ENCODE measurements at regions not wholly inside any gene's neighbourhood (a gene's known extent, or its start where the extent isn't known, plus 50 kb on each side); places are given as distances from the start of the nearest gene placed in this dataset.
"Not testable (repeated sequence)": the region's sequence is repeated elsewhere in the genome, so short reads cannot be mapped to it uniquely, and the experiment has no call there.

DNA sequence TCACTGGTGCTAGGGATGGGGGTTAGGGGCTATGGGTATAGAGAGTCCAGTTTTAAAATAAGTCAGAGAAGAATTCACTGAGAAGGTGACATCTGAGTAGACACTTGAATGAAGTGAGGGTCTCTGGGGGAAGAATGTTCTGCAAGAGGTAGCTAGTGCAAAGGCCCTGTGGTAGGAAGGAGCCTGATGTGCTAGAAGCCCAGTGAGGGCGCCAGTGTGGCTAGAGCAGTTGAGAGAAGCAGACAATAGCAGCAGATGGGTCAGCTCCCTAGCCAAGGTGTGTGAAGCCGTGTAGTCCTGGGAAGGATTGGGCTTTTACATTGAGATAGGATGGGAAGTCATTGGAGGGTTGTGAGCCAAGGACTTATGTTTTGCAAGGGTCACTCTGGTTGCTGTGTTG lies 105.8 kb upstream of the PELI1 start:
- no peak for DNase-seq (ENCODE audit: low read depth in 4 of 4, low spot score in 2 of 4)

GRCh38 chr2:64250751-64251423 lies 106.7 kb upstream of the PELI1 start:
- DNase-seq (ENCODE audit: low read depth in 4 of 4, low spot score in 2 of 4), result no peak

DNA sequence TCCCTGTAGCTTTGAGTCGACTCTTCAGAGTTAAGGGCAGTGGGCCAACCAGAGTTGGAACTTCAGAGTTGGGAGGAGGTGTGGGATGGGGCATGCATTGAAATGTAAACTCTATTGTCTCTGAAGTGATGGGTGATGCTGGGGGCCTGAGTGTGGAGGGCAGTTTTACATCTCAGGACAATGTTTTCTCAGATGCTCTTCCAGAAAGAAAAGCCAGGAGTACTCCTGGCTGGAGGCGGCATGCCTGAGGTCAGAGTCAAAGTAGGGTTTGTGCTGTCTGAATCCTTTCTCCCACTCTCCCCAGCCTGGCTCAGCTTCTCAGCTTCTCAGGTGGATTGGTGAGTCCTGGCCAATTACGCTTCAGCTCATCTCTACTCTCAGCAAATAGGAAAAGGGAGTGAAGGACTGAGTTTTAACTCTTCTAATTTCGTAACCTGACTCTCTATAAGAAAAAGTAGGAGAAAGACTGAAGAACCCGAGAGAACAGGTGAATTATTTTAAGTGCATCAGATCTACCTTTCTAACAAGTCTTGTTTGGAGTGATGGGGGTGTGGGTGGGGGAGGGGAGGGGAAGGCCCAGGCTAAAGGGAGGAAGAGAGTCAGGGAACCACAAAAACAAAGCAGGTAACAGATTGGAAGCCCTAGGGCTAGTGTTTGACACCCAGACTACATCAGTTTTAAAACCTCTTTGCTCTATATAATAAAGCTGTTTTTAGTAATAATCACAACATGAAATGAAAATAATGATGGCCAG lies 107.5 kb upstream of the PELI1 start:
- DNase-seq (ENCODE audit: low read depth in 4 of 4, low spot score in 2 of 4), result no peak

DNA sequence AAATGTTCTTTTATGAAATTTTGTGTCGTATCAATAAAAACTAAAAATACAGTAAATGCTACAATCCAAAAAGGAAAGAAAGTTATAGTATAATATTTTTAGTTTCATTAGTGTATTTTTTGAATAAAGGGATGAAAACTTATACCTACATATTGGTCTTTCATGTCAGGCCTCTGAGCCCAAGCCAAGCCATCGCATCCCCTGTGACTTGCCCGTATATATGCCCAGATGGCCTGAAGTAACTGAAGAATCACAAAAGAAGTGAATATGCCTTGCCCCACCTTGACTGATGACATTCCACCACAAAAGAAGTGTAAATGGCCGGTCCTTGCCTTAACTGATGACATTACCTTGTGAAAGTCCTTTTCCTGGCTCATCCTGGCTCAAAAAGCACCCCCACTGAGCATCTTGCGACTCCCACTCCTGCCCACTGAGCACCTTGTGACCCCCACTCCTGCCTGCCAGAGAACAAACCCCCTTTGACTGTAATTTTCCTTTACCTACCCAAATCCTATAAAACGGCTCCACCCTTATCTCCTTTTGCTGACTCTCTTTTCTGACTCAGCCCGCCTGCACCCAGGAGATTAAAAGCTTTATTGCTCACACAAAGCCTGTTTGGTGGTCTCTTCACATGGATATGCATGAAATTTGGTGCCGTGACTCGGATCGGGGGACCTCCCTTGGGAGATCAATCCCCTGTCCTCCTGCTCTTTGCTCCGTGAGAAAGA lies 108.2 kb upstream of the PELI1 start:
- not testable (repeated sequence) for DNase-seq (ENCODE audit: low read depth in 4 of 4, low spot score in 2 of 4)

GRCh38 chr2:64253421-64253820 lies 109.2 kb upstream of the PELI1 start:
- not testable (repeated sequence) for DNase-seq (ENCODE audit: low read depth in 4 of 4, low spot score in 2 of 4)

GRCh38 chr2:64258566-64258965 lies 114.3 kb upstream of the PELI1 start:
- DNase-seq (ENCODE audit: low read depth in 4 of 4, low spot score in 2 of 4), result no peak

DNA sequence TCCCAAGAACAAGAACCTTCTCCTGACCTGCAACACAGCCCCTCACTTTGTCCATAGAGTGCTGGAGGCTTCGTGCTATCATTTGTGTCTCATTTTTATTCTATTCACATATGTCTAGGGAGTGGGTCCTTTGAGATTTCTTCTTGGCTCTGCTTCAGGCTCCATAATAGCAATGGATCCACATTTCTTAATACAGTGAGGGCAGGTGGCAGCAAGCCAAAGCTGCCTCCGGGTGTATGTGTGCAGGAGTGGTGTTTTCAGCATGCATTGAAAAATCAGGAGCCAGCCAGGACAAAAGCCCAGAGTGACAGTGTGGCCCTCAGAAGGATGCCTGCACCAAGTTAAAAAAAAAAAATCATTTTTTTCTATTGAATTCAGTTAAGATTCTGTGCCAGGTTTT lies 115.1 kb upstream of the PELI1 start:
- DNase-seq (ENCODE audit: low read depth in 4 of 4, low spot score in 2 of 4), result no peak

GRCh38 chr2:64260093-64260803 lies 116.0 kb upstream of the PELI1 start:
- no peak for DNase-seq (ENCODE audit: low read depth in 4 of 4, low spot score in 2 of 4)

DNA sequence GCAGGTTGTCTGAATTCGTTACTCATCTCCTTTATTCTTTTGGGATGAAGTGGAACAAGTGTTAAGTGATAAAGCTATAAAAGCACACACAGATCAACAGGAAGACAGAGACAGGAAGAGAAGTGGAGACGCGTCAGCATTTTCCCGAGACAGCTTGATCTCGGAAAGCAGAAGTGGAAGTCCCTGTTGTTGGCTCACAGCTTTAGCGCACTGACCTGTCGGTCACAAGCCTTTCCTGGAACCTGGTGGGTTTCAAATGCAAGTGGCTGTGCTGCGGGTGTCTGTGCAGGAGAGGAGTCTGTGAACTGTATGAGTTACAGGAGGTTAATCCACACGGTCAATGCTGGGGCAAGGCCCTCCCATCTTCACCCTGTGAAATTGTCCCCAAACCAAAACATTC lies 116.6 kb upstream of the PELI1 start:
- DNase-seq (ENCODE audit: low read depth in 4 of 4, low spot score in 2 of 4), result no peak

- no peak for DNase-seq (ENCODE audit: low read depth in 4 of 4, low spot score in 2 of 4)
These were observed 117.9 kb upstream of the PELI1 start for GRCh38 chr2:64262071-64262470.

DNA sequence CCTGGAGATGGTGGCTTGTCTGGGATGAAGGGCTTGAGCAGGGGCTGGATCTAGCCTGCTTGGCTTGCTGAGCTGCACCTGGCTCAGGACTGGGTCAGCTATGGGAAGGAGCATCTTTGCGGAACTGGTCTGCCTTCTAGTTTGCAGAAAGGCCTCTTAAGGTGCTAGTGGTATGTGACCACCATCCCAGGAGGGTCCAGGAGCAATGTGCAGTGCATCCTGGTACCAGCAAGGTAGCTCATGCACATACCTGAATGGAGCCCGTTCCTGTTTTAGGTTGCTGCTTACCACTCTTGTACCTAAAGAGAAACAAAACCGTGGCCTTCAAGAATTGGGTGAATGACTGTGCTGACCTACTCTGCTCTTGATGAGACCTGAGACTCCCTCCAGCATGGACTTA lies 118.6 kb upstream of the PELI1 start:
- DNase-seq (ENCODE audit: low read depth in 4 of 4, low spot score in 2 of 4), result no peak

GRCh38 chr2:64263315-64263714 lies 119.1 kb upstream of the PELI1 start:
- no peak for DNase-seq (ENCODE audit: low read depth in 4 of 4, low spot score in 2 of 4)

- DNase-seq (ENCODE audit: low read depth in 4 of 4, low spot score in 2 of 4), result no peak
These were observed 123.5 kb upstream of the PELI1 start for GRCh38 chr2:64267699-64268098.

DNA sequence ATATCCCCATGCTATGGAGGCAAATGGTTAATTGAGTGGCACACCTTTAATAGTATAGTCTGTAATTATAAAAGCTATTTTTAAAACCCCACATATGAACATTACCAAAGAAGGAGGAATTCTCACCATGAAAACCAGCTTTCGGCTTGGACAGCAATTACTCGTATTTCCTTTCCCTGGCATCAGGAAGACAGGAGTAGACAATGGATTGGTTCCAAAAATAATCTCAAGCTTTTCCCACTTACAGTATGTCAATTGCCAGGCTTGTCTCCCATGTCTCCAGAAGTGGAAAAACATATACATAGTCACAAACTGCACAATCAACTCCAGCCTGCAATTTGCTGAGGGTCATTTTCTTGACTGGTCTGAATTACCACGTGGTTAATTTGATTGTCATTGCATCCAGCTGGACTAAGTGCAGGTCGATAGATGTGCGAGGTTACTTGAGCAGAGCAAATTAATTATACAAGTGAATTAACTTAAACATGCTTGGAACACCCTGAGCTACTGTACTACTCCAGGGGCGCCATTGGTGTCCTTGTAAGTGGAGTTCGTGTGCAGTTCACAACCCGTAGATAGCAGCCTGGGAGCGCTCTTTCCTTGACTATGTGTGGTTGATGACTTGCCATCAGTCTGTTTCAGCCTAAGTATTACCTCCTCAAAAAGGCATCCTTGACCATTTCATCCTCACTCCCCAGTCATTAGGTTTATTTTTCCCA lies 124.3 kb upstream of the PELI1 start:
- DNase-seq (ENCODE audit: low read depth in 4 of 4, low spot score in 2 of 4), result no peak

DNA sequence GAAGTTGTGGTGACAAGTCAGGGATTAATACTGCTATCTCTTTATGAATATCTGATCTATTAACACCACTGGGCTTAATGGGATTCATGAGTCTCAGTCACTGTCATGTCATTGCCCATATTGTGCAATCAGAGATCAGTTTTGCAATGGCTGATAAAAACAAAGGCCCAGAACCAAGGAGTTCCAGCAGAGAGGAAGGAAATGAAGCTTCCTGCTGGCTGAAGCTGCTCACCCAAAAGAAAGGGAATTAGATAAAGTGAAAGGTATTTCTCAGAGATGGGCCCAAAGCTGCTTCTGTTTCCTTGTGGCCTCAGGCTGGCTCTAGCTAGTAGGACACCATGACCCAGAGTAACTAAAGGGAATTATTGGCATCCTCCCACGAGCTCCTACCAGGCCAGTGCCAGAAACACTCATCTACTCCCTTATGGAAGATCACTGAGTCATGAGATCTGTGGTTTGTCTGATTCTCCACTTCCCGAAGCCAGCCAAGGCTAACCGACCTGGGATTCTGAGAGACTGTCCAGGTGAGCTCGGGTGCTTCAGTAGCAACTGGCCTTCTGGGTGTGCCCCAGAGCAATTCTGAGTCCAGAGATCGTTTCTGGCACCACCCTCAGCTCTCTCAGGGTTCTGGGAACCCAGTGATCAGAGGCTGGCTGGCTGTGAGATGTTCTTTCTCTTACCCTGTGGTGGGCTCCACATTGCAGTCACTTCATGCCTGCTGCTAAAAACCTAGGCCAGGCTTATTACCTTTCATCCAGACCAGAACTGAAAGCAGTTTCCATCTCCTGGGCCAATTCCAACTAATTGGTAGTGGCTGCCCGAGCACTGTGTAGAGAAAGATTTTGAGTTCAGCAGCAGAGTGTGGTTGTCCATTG lies 129.5 kb upstream of the PELI1 start:
- no peak for DNase-seq (ENCODE audit: low read depth in 4 of 4, low spot score in 2 of 4)

DNA sequence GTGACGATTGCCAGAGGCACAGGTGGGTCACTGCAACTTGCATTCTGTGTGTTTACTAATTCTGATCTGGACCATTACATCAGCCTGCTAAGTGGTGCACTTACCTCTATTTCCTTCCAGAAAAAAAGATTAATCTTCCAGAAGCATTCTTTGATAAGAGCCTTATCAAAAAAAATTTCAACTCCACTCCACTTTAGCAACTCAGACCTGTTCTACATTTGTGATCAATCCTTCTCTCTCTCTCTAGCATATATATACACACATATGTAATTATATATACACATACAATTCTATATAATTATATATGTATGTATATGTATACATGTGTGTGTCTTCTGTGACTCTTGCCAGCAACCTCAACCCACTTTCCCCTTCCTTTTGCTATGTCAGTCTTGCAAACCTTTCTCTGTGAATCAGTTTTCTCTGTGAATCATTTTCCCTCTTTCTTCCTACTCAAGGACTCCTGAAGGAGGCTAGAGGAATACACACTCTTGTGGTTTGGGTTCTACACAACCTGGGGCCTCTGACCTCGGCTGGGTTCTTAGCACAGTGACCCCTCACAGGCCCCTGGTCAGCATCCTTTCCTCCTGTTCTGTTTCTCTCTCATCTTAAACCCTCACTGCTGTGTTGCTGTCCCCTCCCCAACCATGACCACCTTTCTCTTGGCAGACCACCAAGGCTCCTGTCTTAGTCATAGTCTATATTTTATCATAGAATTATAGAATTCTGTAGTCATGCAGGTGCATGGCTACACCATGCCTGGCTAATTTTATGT lies 130.4 kb upstream of the PELI1 start:
- DNase-seq (ENCODE audit: low read depth in 4 of 4, low spot score in 2 of 4), result no peak

DNA sequence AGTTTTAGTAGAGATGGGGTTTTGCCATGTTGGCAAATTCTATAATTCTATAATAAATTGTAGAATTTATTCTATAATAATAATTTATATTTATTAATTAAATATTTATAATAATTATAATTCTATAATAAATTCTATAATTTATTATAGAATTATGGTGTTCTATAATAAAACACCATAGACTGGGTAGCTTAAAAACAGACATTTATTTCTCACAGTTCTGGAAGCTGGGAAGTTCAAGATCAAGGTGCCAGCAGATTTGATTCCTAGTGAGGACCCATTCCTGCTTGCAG lies 130.9 kb upstream of the PELI1 start:
- DNase-seq (ENCODE audit: low read depth in 4 of 4, low spot score in 2 of 4), result no peak

- no peak for DNase-seq (ENCODE audit: low read depth in 4 of 4, low spot score in 2 of 4)
These were observed 132.3 kb upstream of the PELI1 start for GRCh38 chr2:64276417-64277095.
